ENCODE measurements at regions not wholly inside any gene's neighbourhood (a gene's known extent, or its start where the extent isn't known, plus 50 kb on each side); places are given as distances from the start of the nearest gene placed in this dataset.

GRCh38 chr5:171535162-171535561, 115.7 kb downstream of the FGF18 start:
- H4K20me1 ChIP-seq (ENCODE audit: insufficient read depth, low read length) = no peaks in the 10 kb centered on the region
- no peaks in the 10 kb centered on the region for H3K9me2 ChIP-seq (ENCODE audit: low read depth, low read length)
- H3K4me2 ChIP-seq (ENCODE audit: low read length) = no peak overlapping the region
- no peaks in the 10 kb centered on the region for H3K9me3 ChIP-seq (ENCODE audit: low read length)
- no peaks in the 10 kb centered on the region for H3K36me3 ChIP-seq (ENCODE audit: insufficient read depth, low read length)
- H3K79me2 ChIP-seq (ENCODE audit: insufficient read depth, low read length) = no peaks in the 10 kb centered on the region
- no peak overlapping the region for H2AFZ ChIP-seq (ENCODE audit: low read length)
- H3F3A ChIP-seq (ENCODE audit: insufficient read depth, low read length) = no peaks in the 10 kb centered on the region
- H3K4me3 ChIP-seq (ENCODE audit: low read depth, low read length, poor library complexity, severe bottlenecking) = no peak overlapping the region
- H3K27ac ChIP-seq (ENCODE audit: low read depth, low read length, poor library complexity, severe bottlenecking) = no peak overlapping the region
- H3K27me3 ChIP-seq (ENCODE audit: insufficient read depth, low read length) = peaks cover 7% of the 10 kb centered on the region; the same call in 1 of the 2 replicates
- no peaks in the 10 kb centered on the region for H3K4me1 ChIP-seq (ENCODE audit: insufficient read depth, low read length, severe bottlenecking)
- no peak for TF ChIP-seq EZH2 (IDR thresholded peaks at IDR 0.05; ENCODE audit: borderline replicate concordance, low read length)
- no peak for TF ChIP-seq CTCF (IDR thresholded peaks at IDR 0.05; ENCODE audit: low read length)
- no peak overlapping the region for H3K9ac ChIP-seq (ENCODE audit: low read length)

- Histone ChIP-seq H3K4me1 (ENCODE audit: insufficient read depth, low read length, severe bottlenecking) (no peaks in the 10 kb centered on the region), H3K4me2 (ENCODE audit: low read length) (no peak overlapping the region), H3K27ac (ENCODE audit: low read depth, low read length, poor library complexity, severe bottlenecking) (no peak overlapping the region), H3K9me3 (ENCODE audit: low read length) (no peaks in the 10 kb centered on the region), H3F3A (ENCODE audit: insufficient read depth, low read length) (no peaks in the 10 kb centered on the region), H4K20me1 (ENCODE audit: insufficient read depth, low read length) (no peaks in the 10 kb centered on the region), H3K27me3 (ENCODE audit: insufficient read depth, low read length) (peaks cover 11% of the 10 kb centered on the region; the same call in 1 of the 2 replicates), H3K9me2 (ENCODE audit: low read depth, low read length) (no peaks in the 10 kb centered on the region), H3K36me3 (ENCODE audit: insufficient read depth, low read length) (no peaks in the 10 kb centered on the region), H3K4me3 (ENCODE audit: low read depth, low read length, poor library complexity, severe bottlenecking) (no peak overlapping the region), H2AFZ (ENCODE audit: low read length) (no peak overlapping the region), H3K79me2 (ENCODE audit: insufficient read depth, low read length) (no peaks in the 10 kb centered on the region), H3K9ac (ENCODE audit: low read length) (no peak overlapping the region)
- TF ChIP-seq CTCF (IDR thresholded peaks at IDR 0.05; ENCODE audit: low read length) (no peak), EZH2 (IDR thresholded peaks at IDR 0.05; ENCODE audit: borderline replicate concordance, low read length) (no peak)
These were observed 117.8 kb downstream of the FGF18 start for GRCh38 chr5:171537070-171537849.

- Histone ChIP-seq H3F3A (ENCODE audit: insufficient read depth, low read length) (no peaks in the 10 kb centered on the region), H3K9me2 (ENCODE audit: low read depth, low read length) (no peaks in the 10 kb centered on the region), H2AFZ (ENCODE audit: low read length) (no peak overlapping the region), H4K20me1 (ENCODE audit: insufficient read depth, low read length) (no peaks in the 10 kb centered on the region), H3K4me1 (ENCODE audit: insufficient read depth, low read length, severe bottlenecking) (no peaks in the 10 kb centered on the region), H3K9ac (ENCODE audit: low read length) (no peak overlapping the region), H3K36me3 (ENCODE audit: insufficient read depth, low read length) (no peaks in the 10 kb centered on the region), H3K27me3 (ENCODE audit: insufficient read depth, low read length) (peaks cover 11% of the 10 kb centered on the region; the same call in 1 of the 2 replicates), H3K27ac (ENCODE audit: low read depth, low read length, poor library complexity, severe bottlenecking) (no peak overlapping the region), H3K4me3 (ENCODE audit: low read depth, low read length, poor library complexity, severe bottlenecking) (no peak overlapping the region), H3K9me3 (ENCODE audit: low read length) (no peaks in the 10 kb centered on the region), H3K4me2 (ENCODE audit: low read length) (no peak overlapping the region), H3K79me2 (ENCODE audit: insufficient read depth, low read length) (no peaks in the 10 kb centered on the region)
- TF ChIP-seq CTCF (IDR thresholded peaks at IDR 0.05; ENCODE audit: low read length) (no peak), EZH2 (IDR thresholded peaks at IDR 0.05; ENCODE audit: borderline replicate concordance, low read length) (no peak)
These were observed 118.6 kb downstream of the FGF18 start for GRCh38 chr5:171537923-171538537.
